Middle frontal gyrus (tissue), 1 donor: ENCODE measurements at regions not wholly inside any gene's neighbourhood (a gene's known extent, or its start where the extent isn't known, plus 50 kb on each side); places are given as distances from the start of the nearest gene placed in this dataset.
"Not testable (repeated sequence)": the region's sequence is repeated elsewhere in the genome, so short reads cannot be mapped to it uniquely, and the experiment has no call there.

Experiments used
- DNase-seq: peaks from one replicate; pipeline ENCODE4 v3.0.0-alpha.2; 2015; ENCODE audit warnings: low spot score; ENCODE audit errors: extremely low spot score

- DNase-seq, result not testable (repeated sequence)
Measured at GRCh38 chr9:85880507-85880906, 60.4 kb upstream of the NAA35 start.

GRCh38 chr9:85884256-85884655, 56.7 kb upstream of the NAA35 start:
- no peak for DNase-seq

DNA sequence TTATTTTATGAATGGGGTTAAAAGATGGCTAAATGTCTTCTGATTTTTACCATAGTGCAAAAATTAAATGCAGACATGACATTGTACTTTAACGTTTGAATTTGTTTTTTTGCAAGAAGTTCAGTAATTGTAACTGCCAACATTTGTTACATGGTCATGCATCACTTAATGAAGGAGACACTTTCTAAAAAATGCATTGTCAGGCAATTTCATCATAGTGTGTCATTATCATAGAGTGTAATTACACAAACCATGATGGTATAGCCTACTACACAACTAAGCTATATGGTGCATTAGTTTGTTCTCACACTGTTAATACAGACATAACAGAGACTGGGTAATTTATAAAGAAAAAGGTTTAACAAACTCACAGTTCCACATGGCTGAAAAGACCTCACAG, 50.0 kb upstream of the NAA35 start:
- DNase-seq, result no peak
